Heart left ventricle (tissue), 13 donors: ENCODE measurements at regions not wholly inside any gene's neighbourhood (a gene's known extent, or its start where the extent isn't known, plus 50 kb on each side); places are given as distances from the start of the nearest gene placed in this dataset.

Experiments used
- POLR2A ChIP-seq, 2 donors: fragments of 450-650 bp; IDR thresholded peaks; one replicate each; pipeline ENCODE4 v1.6.1; 2017; ENCODE audit warnings: antibody characterized with exemption in 2 of 2, mild to moderate bottlenecking in 2 of 2, moderate library complexity in 2 of 2
- TF ChIP-seq, protein P1 (sequence below), 12 donors: fragments of 200-600 bp; sonication (generic) in 4 of 12; IDR thresholded peaks; one replicate each; pipeline versions ENCODE4 v1.5.0 to v1.8.0; 2018 to 2022; ENCODE audit warnings: antibody characterized with exemption in 12 of 12, mild to moderate bottlenecking in 5 of 12
- donor health status: ischemic (EF 13 %, LVEDD 7.1; RV severe dilation, severe dysfunction).
- donor health status: DM: no; HTN: yes; CAD: no.
- donor health status: DM: no; HTN: no; CAD: no.
- donor health status: ischemic (EF 25% LVEDD 6.9; RV normal size, moderate dysfunction).
- donor health status: ischemic (EF 25% LVEDD 5.7; RV mildly dilated, moderate dysfunction).
- donor health status: ischemic (EF 35%, LVEDD 5.7; RV mildly dilated, moderate dysfunction).
- donor health status: nonischemic (EF 11% LVEDD 7.7; RV severe dilation, severe dysfunction).
- donor health status: DM: yes; HTN: yes; CAD: no.
- donor health status: PGD.
- donor health status: ischemic (EF 29% LVEDD 5.4; RV normal size, mild dysfunction).
- donor health status: nonischemic (EF 23%, LVEDD 6.1; RV moderate dilation, normal function).

DNA sequence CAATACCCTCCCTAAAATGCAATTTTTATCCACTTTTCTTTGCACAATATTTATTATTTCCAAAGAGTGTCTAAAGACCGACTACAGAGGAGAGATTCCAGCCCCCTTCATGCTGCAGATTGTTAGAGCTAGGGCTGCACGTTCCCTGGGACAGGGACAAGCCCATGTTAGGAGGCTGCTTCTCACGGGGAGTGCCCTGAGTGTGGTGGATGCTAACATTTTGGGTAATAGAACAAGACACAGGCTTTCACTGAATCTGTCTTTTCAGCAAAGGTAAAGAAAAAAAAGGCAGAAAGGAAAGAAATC lies 125.4 kb downstream of the RIPK4 start:
- TF ChIP-seq, protein P1, sequence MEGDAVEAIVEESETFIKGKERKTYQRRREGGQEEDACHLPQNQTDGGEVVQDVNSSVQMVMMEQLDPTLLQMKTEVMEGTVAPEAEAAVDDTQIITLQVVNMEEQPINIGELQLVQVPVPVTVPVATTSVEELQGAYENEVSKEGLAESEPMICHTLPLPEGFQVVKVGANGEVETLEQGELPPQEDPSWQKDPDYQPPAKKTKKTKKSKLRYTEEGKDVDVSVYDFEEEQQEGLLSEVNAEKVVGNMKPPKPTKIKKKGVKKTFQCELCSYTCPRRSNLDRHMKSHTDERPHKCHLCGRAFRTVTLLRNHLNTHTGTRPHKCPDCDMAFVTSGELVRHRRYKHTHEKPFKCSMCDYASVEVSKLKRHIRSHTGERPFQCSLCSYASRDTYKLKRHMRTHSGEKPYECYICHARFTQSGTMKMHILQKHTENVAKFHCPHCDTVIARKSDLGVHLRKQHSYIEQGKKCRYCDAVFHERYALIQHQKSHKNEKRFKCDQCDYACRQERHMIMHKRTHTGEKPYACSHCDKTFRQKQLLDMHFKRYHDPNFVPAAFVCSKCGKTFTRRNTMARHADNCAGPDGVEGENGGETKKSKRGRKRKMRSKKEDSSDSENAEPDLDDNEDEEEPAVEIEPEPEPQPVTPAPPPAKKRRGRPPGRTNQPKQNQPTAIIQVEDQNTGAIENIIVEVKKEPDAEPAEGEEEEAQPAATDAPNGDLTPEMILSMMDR (IDR thresholded peaks at IDR 0.05), result no peak
- no peak for TF ChIP-seq POLR2A (IDR thresholded peaks at IDR 0.05)
